Small intestine (tissue), 7 donors: ENCODE measurements at regions not wholly inside any gene's neighbourhood (a gene's known extent, or its start where the extent isn't known, plus 50 kb on each side); places are given as distances from the start of the nearest gene placed in this dataset.
"Not testable (repeated sequence)": the region's sequence is repeated elsewhere in the genome, so short reads cannot be mapped to it uniquely, and the experiment has no call there.

ENCODE experiments used
- DNase-seq, 2 donors: peaks; one replicate each; pipeline versions ENCODE4 v3.0.0 to v3.0.0-alpha.2; 2013
- FAIRE-seq: peaks from 2 replicates; lab custom pipeline; 2012; peaks lifted over from hg19 to GRCh38; lab: Jason Lieb, UNC
- H3K27ac ChIP-seq, 3 donors: one replicate each; pipeline ENCODE4 v1.5.1; 2013; ENCODE audit warnings: low read length in 2 of 3, mild to moderate bottlenecking in 2 of 3, control low read depth in 1 of 3, inconsistent platforms in 1 of 3, low read depth in 1 of 3, moderate library complexity in 1 of 3
- H3K27me3 ChIP-seq, 3 donors: one replicate each; pipeline ENCODE4 v1.6.1; 2013; ENCODE audit warnings: low read length in 3 of 3, inconsistent platforms in 1 of 3; ENCODE audit not compliant: control insufficient read depth in 3 of 3, insufficient read depth in 3 of 3
- H3K36me3 ChIP-seq, 3 donors: one replicate each; pipeline ENCODE4 v1.6.1; 2013; ENCODE audit warnings: low read length in 3 of 3, inconsistent platforms in 1 of 3, low read depth in 1 of 3, mild to moderate bottlenecking in 1 of 3, moderate library complexity in 1 of 3; ENCODE audit not compliant: control insufficient read depth in 3 of 3, insufficient read depth in 2 of 3
- H3K4me1 ChIP-seq, 3 donors: one replicate each; pipeline ENCODE4 v1.6.1; 2013; ENCODE audit warnings: low read length in 2 of 3, inconsistent platforms in 1 of 3, low read depth in 1 of 3, mild to moderate bottlenecking in 1 of 3, moderate library complexity in 1 of 3; ENCODE audit not compliant: control insufficient read depth in 3 of 3, insufficient read depth in 2 of 3
- H3K4me3 ChIP-seq, 3 donors: one replicate each; pipeline ENCODE4 v1.5.1; 2013; ENCODE audit warnings: low read length in 3 of 3, control low read depth in 1 of 3, inconsistent platforms in 1 of 3, low read depth in 1 of 3, mild to moderate bottlenecking in 1 of 3, moderate library complexity in 1 of 3
- H3K9me3 ChIP-seq, 2 donors: one replicate each; pipeline ENCODE4 v1.6.1; 2013; ENCODE audit warnings: low read depth in 1 of 2, low read length in 1 of 2; ENCODE audit not compliant: control insufficient read depth in 2 of 2, insufficient read depth in 1 of 2
- WGBS, 3 donors: extraction: QIAGEN DNeasy Blood & Tissue Kit; methylation state at CpG; one replicate each; pipeline ENCODE4 v1.1.7; 2013; 5-methylcytosine and 5-hydroxymethylcytosine counted together
- donor health status: healthy with polysubstance abuse.
- donor health status: control.
- donor health status: control.
- donor health status: Bipolar disorder and iron deficiency.
- donor health status: healthy.

GRCh38 chr10:118873738-118874105 is 119.0 kb upstream of the CACUL1 start:
- Histone ChIP-seq H3K4me3 (no peak overlapping the region), H3K27me3 (no peaks in the 10 kb centered on the region), H3K4me1 (no peaks in the 10 kb centered on the region), H3K27ac (no peak overlapping the region), H3K9me3 (no peaks in the 10 kb centered on the region), H3K36me3 (no peaks in the 10 kb centered on the region)
- DNase-seq = no peak
- FAIRE-seq = no peak
- WGBS, 3 donors = 57 to 69% (median 63%) methylated on average over 2 of the region's 2 CpGs

GRCh38 chr10:118874171-118874570 is 119.4 kb upstream of the CACUL1 start:
- no peaks in the 10 kb centered on the region for H3K27me3 ChIP-seq
- no peak for DNase-seq
- H3K4me1 ChIP-seq = no peaks in the 10 kb centered on the region
- no peak overlapping the region for H3K27ac ChIP-seq
- no peak for FAIRE-seq
- no peaks in the 10 kb centered on the region for H3K36me3 ChIP-seq
- WGBS, 3 donors = 59 to 63% (median 59%) methylated on average over 2 of the region's 2 CpGs
- H3K4me3 ChIP-seq = no peak overlapping the region
- H3K9me3 ChIP-seq = no peaks in the 10 kb centered on the region

GRCh38 chr10:118875087-118875486 is 120.3 kb upstream of the CACUL1 start:
- no peak overlapping the region for H3K4me3 ChIP-seq
- H3K4me1 ChIP-seq = no peaks in the 10 kb centered on the region
- no peak overlapping the region for H3K27ac ChIP-seq
- no peaks in the 10 kb centered on the region for H3K27me3 ChIP-seq
- FAIRE-seq = no peak
- 71 to 85% (median 83%) methylated on average over 1 of the region's 1 CpG for WGBS, 3 donors
- no peak for DNase-seq
- no peaks in the 10 kb centered on the region for H3K9me3 ChIP-seq
- H3K36me3 ChIP-seq = no peaks in the 10 kb centered on the region

- Histone ChIP-seq H3K27ac (no peak overlapping the region), H3K4me1 (no peaks in the 10 kb centered on the region), H3K9me3 (no peaks in the 10 kb centered on the region), H3K4me3 (no peak overlapping the region), H3K27me3 (no peaks in the 10 kb centered on the region), H3K36me3 (no peaks in the 10 kb centered on the region)
- DNase-seq (no peak), FAIRE-seq (no peak)
- WGBS, 3 donors = 90 to 93% (median 91%) methylated on average over 2 of the region's 2 CpGs
These were observed 128.0 kb upstream of the CACUL1 start for GRCh38 chr10:118882741-118883140.

- DNase-seq (no peak), FAIRE-seq (no peak)
- no peak overlapping the region for H3K27ac ChIP-seq
- H3K27me3 ChIP-seq = no peaks in the 10 kb centered on the region
- no peaks in the 10 kb centered on the region for H3K4me1 ChIP-seq
- H3K9me3 ChIP-seq = no peaks in the 10 kb centered on the region
- H3K4me3 ChIP-seq = no peak overlapping the region
- 17 to 28% (median 26%) methylated on average over 1 of the region's 1 CpG for WGBS, 3 donors
- no peaks in the 10 kb centered on the region for H3K36me3 ChIP-seq
These were observed 137.3 kb upstream of the NANOS1 start for GRCh38 chr10:118892255-118892654.

- FAIRE-seq, H3K27ac ChIP-seq, H3K4me1 ChIP-seq, H3K27me3 ChIP-seq, H3K9me3 ChIP-seq, DNase-seq, H3K4me3 ChIP-seq, H3K36me3 ChIP-seq: not testable (repeated sequence)
- 96 to 98% (median 97%) methylated on average over 11 to 23 of the region's 25 CpGs for WGBS, 3 donors
These were observed 134.6 kb upstream of the NANOS1 start for GRCh38 chr10:118894891-118895290.

GRCh38 chr10:118900617-118901016 is 128.9 kb upstream of the NANOS1 start:
- H3K27me3 ChIP-seq = peaks cover 0 to 3% (median 0%) of the 10 kb centered on the region in 3 donors
- no peak overlapping the region for H3K4me3 ChIP-seq
- no peaks in the 10 kb centered on the region for H3K36me3 ChIP-seq
- peaks cover 0 to 3% of the 10 kb centered on the region in 2 donors for H3K9me3 ChIP-seq
- DNase-seq (no peak), FAIRE-seq (no peak)
- no peaks in the 10 kb centered on the region for H3K4me1 ChIP-seq
- WGBS, 3 donors = 78 to 81% (median 79%) methylated on average over 9 of the region's 9 CpGs
- H3K27ac ChIP-seq = no peak overlapping the region

GRCh38 chr10:118901380-118901779 is 128.1 kb upstream of the NANOS1 start:
- Histone ChIP-seq H3K4me1 (no peaks in the 10 kb centered on the region), H3K4me3 (no peak overlapping the region), H3K36me3 (no peaks in the 10 kb centered on the region), H3K27ac (no peak overlapping the region), H3K27me3 (peaks cover 0 to 3% (median 0%) of the 10 kb centered on the region in 3 donors), H3K9me3 (peaks cover 0 to 3% of the 10 kb centered on the region in 2 donors)
- DNase-seq (no peak), FAIRE-seq (no peak)
- WGBS, 3 donors = 47 to 62% (median 56%) methylated on average over 4 of the region's 4 CpGs

- WGBS, 3 donors = 66 to 78% (median 72%) methylated on average over 4 of the region's 4 CpGs
- no peaks in the 10 kb centered on the region for H3K4me1 ChIP-seq
- no peak overlapping the region for H3K4me3 ChIP-seq
- DNase-seq = no peak
- peaks cover 0 to 3% (median 0%) of the 10 kb centered on the region in 3 donors for H3K27me3 ChIP-seq
- no peaks in the 10 kb centered on the region for H3K36me3 ChIP-seq
- H3K27ac ChIP-seq = no peak overlapping the region
- FAIRE-seq = no peak
- peaks cover 0 to 3% of the 10 kb centered on the region in 2 donors for H3K9me3 ChIP-seq
These were observed 127.6 kb upstream of the NANOS1 start for GRCh38 chr10:118901906-118902305.
